ENCODE measurements at regions not wholly inside any gene's neighbourhood (a gene's known extent, or its start where the extent isn't known, plus 50 kb on each side); places are given as distances from the start of the nearest gene placed in this dataset.

GRCh38 chr2:71788186-71788525 is 334.8 kb downstream of the DYSF start:
- TF ChIP-seq, protein P1, sequence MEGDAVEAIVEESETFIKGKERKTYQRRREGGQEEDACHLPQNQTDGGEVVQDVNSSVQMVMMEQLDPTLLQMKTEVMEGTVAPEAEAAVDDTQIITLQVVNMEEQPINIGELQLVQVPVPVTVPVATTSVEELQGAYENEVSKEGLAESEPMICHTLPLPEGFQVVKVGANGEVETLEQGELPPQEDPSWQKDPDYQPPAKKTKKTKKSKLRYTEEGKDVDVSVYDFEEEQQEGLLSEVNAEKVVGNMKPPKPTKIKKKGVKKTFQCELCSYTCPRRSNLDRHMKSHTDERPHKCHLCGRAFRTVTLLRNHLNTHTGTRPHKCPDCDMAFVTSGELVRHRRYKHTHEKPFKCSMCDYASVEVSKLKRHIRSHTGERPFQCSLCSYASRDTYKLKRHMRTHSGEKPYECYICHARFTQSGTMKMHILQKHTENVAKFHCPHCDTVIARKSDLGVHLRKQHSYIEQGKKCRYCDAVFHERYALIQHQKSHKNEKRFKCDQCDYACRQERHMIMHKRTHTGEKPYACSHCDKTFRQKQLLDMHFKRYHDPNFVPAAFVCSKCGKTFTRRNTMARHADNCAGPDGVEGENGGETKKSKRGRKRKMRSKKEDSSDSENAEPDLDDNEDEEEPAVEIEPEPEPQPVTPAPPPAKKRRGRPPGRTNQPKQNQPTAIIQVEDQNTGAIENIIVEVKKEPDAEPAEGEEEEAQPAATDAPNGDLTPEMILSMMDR (conservative IDR thresholded peaks at IDR 0.05; ENCODE audit: low read depth, low read length): no peak
- no peak overlapping the region for H3K4me3 ChIP-seq (ENCODE audit: low read length)
- no peak for DNase-seq (ENCODE audit: low read depth)

- DNase-seq (ENCODE audit: low read depth): no peak
- no peak overlapping the region for H3K4me3 ChIP-seq (ENCODE audit: low read length)
- TF ChIP-seq, protein P1 (conservative IDR thresholded peaks at IDR 0.05; ENCODE audit: low read depth, low read length): no peak
These were observed 334.3 kb downstream of the DYSF start for GRCh38 chr2:71787476-71788185.

GRCh38 chr2:71787108-71787415 is 333.7 kb downstream of the DYSF start:
- no peak for DNase-seq (ENCODE audit: low read depth)
- TF ChIP-seq, protein P1 (conservative IDR thresholded peaks at IDR 0.05; ENCODE audit: low read depth, low read length): no peak
- no peak overlapping the region for H3K4me3 ChIP-seq (ENCODE audit: low read length)

- no peak for DNase-seq (ENCODE audit: low read depth)
- no peak overlapping the region for H3K4me3 ChIP-seq (ENCODE audit: low read length)
- TF ChIP-seq, protein P1 (conservative IDR thresholded peaks at IDR 0.05; ENCODE audit: low read depth, low read length): no peak
These were observed 333.1 kb downstream of the DYSF start for GRCh38 chr2:71786291-71787107.

DNA sequence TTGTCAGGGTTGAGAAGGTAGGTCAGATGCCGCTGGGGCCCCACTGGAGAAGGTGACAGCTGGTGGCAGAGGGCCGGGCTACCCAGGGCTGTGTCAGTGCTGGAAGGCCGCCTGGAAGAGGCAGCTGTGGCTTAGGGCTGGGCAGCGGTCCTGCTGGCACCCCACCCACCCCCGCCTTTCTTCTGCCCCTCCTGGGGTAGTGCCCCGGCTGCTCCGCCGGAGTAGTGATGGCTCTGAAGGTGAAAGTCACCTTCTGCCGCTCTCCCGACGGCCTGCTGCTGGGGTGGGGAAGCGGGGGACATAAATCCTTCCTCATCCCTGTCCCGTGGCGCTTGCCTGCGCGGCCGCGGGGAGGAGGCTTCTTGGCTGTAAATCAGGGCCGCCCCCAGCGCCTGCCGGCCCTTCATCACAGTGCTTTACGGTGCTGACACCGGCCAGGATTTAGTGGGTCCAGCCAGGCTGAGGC is 332.2 kb downstream of the DYSF start:
- no peak overlapping the region for H3K4me3 ChIP-seq (ENCODE audit: low read length)
- no peak for DNase-seq (ENCODE audit: low read depth)
- TF ChIP-seq, protein P1 (conservative IDR thresholded peaks at IDR 0.05; ENCODE audit: low read depth, low read length): no peak

DNA sequence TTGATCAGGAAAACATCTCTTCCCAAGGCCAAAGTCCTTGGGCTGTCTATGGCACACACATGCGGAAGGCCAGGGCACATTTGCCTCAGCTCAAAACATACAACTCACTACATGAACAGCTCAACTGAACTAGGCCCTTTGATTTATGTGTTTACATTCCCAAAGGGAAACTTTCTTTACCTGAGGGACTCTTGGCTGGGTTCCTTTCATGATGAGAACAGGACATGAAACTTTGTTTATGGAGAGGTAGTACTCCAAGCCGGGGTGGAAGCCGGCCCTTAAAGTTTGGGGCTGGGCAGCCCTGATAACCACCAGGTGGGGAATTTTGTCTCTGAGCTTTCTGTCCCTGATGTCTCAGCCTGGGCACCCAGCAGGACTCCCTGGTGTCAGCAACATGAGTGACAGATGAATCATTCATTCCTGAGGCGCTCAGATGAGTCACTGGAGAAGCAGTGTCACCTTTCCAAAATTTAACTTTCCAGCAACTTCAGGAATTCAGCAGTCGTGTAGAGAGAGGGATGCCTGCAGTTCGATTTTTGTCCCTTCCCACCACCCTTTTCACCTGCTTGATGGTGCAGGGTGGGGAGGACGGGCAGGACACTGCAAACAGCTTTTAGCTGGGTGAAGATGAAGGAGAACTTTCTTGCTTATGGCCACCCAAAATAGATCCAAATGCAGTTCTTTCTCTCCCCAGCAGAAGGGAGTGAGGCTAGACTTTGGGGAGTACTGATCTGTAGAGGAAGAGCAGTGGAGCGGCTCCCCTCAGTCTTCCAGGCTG is 331.6 kb downstream of the DYSF start:
- TF ChIP-seq, protein P1 (conservative IDR thresholded peaks at IDR 0.05; ENCODE audit: low read depth, low read length): no peak
- DNase-seq (ENCODE audit: low read depth): no peak
- no peak overlapping the region for H3K4me3 ChIP-seq (ENCODE audit: low read length)

Measured in retinal pigment epithelial cell (primary cell).